K562 (cell line): ENCODE measurements at regions not wholly inside any gene's neighbourhood (a gene's known extent, or its start where the extent isn't known, plus 50 kb on each side); places are given as distances from the start of the nearest gene placed in this dataset.

Source experiments
- CBX3 ChIP-seq, 2 experiments: IDR thresholded peaks; 1 replicate in 1 of 2; 2 replicates in 1 of 2; pipeline ENCODE4 v1.6.1; 2012; ENCODE audit warnings: inconsistent platforms in 2 of 2, low read length in 2 of 2, borderline replicate concordance in 1 of 2, control low read depth in 1 of 2
- ETS1 ChIP-seq: conservative IDR thresholded peaks from 2 replicates; pipeline ENCODE4 v1.6.1; 2011; ENCODE audit warnings: low read depth, mild to moderate bottlenecking, low read length; ENCODE audit not compliant: control insufficient read depth
- MTF1 ChIP-seq: fragments of 250-450 bp; sonication (Bioruptor Pico); IDR thresholded peaks from 2 replicates; pipeline ENCODE4 v1.9.0; 2021; ENCODE audit warnings: moderate library complexity, mild to moderate bottlenecking, inconsistent platforms, borderline replicate concordance
- MYC ChIP-seq, 2 experiments: fragments of 250-450 bp in 1 of 2; sonication (Bioruptor Pico) in 1 of 2; IDR thresholded peaks; 2 replicates each; pipeline versions ENCODE4 v1.5.1 to v1.6.1; 2012 to 2021; ENCODE audit warnings: low read depth in 2 of 2, borderline replicate concordance in 1 of 2, improper control_type of control experiment in 1 of 2, low read length in 1 of 2, mild to moderate bottlenecking in 1 of 2, moderate library complexity in 1 of 2
- PRDM10 ChIP-seq: fragments of 450-650 bp; IDR thresholded peaks from 2 replicates; pipeline ENCODE4 v1.6.1; 2018; ENCODE audit not compliant: partially characterized antibody
- ZNF212 ChIP-seq: fragments of 450-650 bp; formaldehyde crosslinking; IDR thresholded peaks from 2 replicates; pipeline ENCODE4 v1.4.0; 2020; ENCODE audit warnings: mild to moderate bottlenecking

GRCh38 chr2:35314049-35314448, 1041.5 kb upstream of the CRIM1 start (continued):
- no peak for TF ChIP-seq PRDM10
- TF ChIP-seq ZNF212 (CRISPR knock-in tag): no peak
- TF ChIP-seq ETS1: no peak
- no peak for TF ChIP-seq MTF1
- TF ChIP-seq MYC (IDR thresholded peaks at IDR 0.05; ENCODE audit: low read depth, low read length): no peak
- TF ChIP-seq MYC (CRISPR knock-in tag; IDR thresholded peaks at IDR 0.05; ENCODE audit: borderline replicate concordance, low read depth): no peak
- TF ChIP-seq CBX3 (IDR thresholded peaks at IDR 0.05; ENCODE audit: borderline replicate concordance in 1 of 2, low read length in 2 of 2): no peak
